SU-DHL-6 (cell line): ENCODE measurements at regions not wholly inside any gene's neighbourhood (a gene's known extent, or its start where the extent isn't known, plus 50 kb on each side); places are given as distances from the start of the nearest gene placed in this dataset.

Source experiments
- CTCF ChIP-seq: fragments of 200-600 bp; sonication (generic); IDR thresholded peaks from one replicate; pipeline ENCODE4 v1.5.1; 2017; ENCODE audit warnings: antibody characterized with exemption, mild to moderate bottlenecking, low read length, moderate library complexity; ENCODE audit not compliant: insufficient read depth, poor library complexity, severe bottlenecking
- EZH2phosphoT487 ChIP-seq: fragments of 200-600 bp; sonication (generic), shearing (Covaris generic); conservative IDR thresholded peaks from 2 replicates; pipeline ENCODE4 v1.6.1; 2018; ENCODE audit warnings: mild to moderate bottlenecking, antibody characterized with exemption, low read length, moderate library complexity, mixed read lengths

GRCh38 chr9:26729187-26729586, 163.4 kb downstream of the CAAP1 start:
- TF ChIP-seq CTCF (no peak), EZH2phosphoT487 (no peak)
